Chondrocyte (in vitro differentiated cells): ENCODE measurements at regions not wholly inside any gene's neighbourhood (a gene's known extent, or its start where the extent isn't known, plus 50 kb on each side); places are given as distances from the start of the nearest gene placed in this dataset.

Source experiments
- DNase-seq: peaks from one replicate; pipeline ENCODE4 v3.0.0; 2021; ENCODE audit warnings: mixed read lengths, low spot score
- H3K27ac Mint-ChIP-seq: one replicate; pipeline ENCODE4 v1.8.0; 2021; ENCODE audit warnings: mild to moderate bottlenecking, moderate library complexity, mixed read lengths; ENCODE audit not compliant: unreplicated experiment
- H3K27me3 Mint-ChIP-seq: 2 replicates; pipeline ENCODE4 v1.8.0; 2021; ENCODE audit warnings: low read depth, mixed read lengths
- H3K36me3 Mint-ChIP-seq: 2 replicates; pipeline ENCODE4 v1.8.0; 2021; ENCODE audit warnings: low read depth, mixed read lengths
- H3K4me1 Mint-ChIP-seq: 2 replicates; pipeline ENCODE4 v1.8.0; 2021; ENCODE audit warnings: low read depth, mild to moderate bottlenecking, mixed read lengths
- H3K4me3 Mint-ChIP-seq: one replicate; pipeline ENCODE4 v1.8.0; 2021; ENCODE audit warnings: mild to moderate bottlenecking, moderate library complexity, mixed read lengths; ENCODE audit not compliant: unreplicated experiment
- H3K9me3 Mint-ChIP-seq: 2 replicates; pipeline ENCODE4 v1.8.0; 2021; ENCODE audit warnings: low read depth, mixed read lengths
- TF ChIP-seq, protein P1 (sequence below): fragments of 200-600 bp; sonication (generic); IDR thresholded peaks from 2 replicates; pipeline ENCODE4 v1.5.0; 2021; ENCODE audit warnings: antibody characterized with exemption, mild to moderate bottlenecking, moderate library complexity

GRCh38 chr4:53734584-53735353 is 143.5 kb upstream of the LNX1 start:
- TF ChIP-seq, protein P1, sequence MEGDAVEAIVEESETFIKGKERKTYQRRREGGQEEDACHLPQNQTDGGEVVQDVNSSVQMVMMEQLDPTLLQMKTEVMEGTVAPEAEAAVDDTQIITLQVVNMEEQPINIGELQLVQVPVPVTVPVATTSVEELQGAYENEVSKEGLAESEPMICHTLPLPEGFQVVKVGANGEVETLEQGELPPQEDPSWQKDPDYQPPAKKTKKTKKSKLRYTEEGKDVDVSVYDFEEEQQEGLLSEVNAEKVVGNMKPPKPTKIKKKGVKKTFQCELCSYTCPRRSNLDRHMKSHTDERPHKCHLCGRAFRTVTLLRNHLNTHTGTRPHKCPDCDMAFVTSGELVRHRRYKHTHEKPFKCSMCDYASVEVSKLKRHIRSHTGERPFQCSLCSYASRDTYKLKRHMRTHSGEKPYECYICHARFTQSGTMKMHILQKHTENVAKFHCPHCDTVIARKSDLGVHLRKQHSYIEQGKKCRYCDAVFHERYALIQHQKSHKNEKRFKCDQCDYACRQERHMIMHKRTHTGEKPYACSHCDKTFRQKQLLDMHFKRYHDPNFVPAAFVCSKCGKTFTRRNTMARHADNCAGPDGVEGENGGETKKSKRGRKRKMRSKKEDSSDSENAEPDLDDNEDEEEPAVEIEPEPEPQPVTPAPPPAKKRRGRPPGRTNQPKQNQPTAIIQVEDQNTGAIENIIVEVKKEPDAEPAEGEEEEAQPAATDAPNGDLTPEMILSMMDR: no peak
- peak overlapping the region; percentile 79 for H3K27ac Mint-ChIP-seq
- no peak overlapping the region for H3K4me3 Mint-ChIP-seq
- DNase-seq: no peak
- H3K9me3 Mint-ChIP-seq: peaks cover 2% of the 10 kb centered on the region
- H3K36me3 Mint-ChIP-seq: no peaks in the 10 kb centered on the region
- peaks cover 50% of the 10 kb centered on the region for H3K4me1 Mint-ChIP-seq
- H3K27me3 Mint-ChIP-seq: no peaks in the 10 kb centered on the region

DNA sequence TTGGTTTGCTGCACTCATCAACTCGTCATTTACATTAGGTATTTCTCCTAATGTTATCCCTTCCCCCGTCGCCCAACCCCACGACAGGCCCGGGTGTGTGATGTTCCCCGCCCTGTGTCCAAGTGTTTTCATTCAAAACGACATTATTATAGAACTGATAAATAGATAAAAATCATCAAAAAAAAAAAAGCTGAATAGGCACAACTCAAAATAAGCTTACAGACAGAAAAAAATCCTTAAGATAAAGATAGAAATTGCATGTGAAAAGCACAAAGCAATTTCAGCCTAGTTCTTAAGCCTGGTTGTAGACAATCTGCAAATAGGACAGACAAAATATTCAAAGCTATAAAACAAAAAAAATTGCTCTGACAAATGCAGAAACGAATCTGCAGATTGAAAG is 142.9 kb upstream of the LNX1 start:
- no peaks in the 10 kb centered on the region for H3K36me3 Mint-ChIP-seq
- peak overlapping the region; percentile 79 for H3K27ac Mint-ChIP-seq
- no peaks in the 10 kb centered on the region for H3K27me3 Mint-ChIP-seq
- DNase-seq: no peak
- H3K4me3 Mint-ChIP-seq: no peak overlapping the region
- H3K9me3 Mint-ChIP-seq: peaks cover 1% of the 10 kb centered on the region
- TF ChIP-seq, protein P1: no peak
- peaks cover 52% of the 10 kb centered on the region for H3K4me1 Mint-ChIP-seq

- H3K4me1 Mint-ChIP-seq: peaks cover 52% of the 10 kb centered on the region
- no peak for DNase-seq
- no peaks in the 10 kb centered on the region for H3K27me3 Mint-ChIP-seq
- no peak overlapping the region for H3K4me3 Mint-ChIP-seq
- no peaks in the 10 kb centered on the region for H3K36me3 Mint-ChIP-seq
- no peak overlapping the region for H3K27ac Mint-ChIP-seq
- H3K9me3 Mint-ChIP-seq: no peaks in the 10 kb centered on the region
- TF ChIP-seq, protein P1: no peak
Observed at GRCh38 chr4:53732661-53733060, 141.4 kb upstream of the LNX1 start.

DNA sequence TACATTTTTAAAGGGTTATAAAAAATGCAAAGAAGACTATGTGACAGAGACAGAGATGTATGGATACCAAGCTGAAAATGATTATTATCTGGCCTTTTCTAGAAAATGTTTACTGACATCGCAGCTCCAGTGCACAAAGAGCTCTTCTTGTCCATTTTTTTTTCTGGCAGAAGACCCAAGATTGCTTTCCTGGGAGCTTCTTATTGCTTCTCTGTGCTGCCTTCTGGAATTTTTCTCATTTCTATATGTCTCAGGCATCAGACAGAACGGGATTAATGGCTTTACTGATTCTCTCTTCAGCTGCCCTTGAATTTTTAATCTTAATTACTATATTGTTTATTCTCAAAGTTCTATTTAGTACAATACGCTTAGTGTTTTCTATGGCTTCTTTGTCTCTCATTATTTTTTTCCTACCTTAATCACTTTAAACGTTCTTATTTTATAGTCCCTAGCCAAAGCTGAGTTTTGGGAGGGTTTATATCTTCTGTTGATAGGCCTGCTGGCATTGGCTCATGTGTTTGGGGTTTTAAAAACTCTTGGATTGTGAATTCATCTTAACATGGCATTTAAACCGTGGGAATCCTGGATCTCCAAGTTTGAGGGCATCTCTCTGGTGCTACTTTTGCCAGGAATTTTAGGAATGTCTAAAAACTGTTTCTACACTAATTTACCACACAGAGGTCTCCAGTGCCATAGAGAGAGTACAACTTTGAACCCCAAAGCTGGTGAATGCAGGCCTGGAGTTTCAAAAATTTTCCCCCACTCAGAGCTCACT is 138.9 kb upstream of the LNX1 start:
- Mint-ChIP-seq H3K9me3 (no peaks in the 10 kb centered on the region), H3K4me3 (no peak overlapping the region), H3K27ac (peak overlapping the region; percentile 49), H3K4me1 (peaks cover 43% of the 10 kb centered on the region), H3K36me3 (no peaks in the 10 kb centered on the region), H3K27me3 (no peaks in the 10 kb centered on the region)
- TF ChIP-seq, protein P1: no peak
- DNase-seq: no peak

GRCh38 chr4:53722110-53722509 is 130.8 kb upstream of the LNX1 start:
- no peaks in the 10 kb centered on the region for H3K27me3 Mint-ChIP-seq
- no peaks in the 10 kb centered on the region for H3K9me3 Mint-ChIP-seq
- no peak for DNase-seq
- peaks cover 1% of the 10 kb centered on the region for H3K36me3 Mint-ChIP-seq
- no peak overlapping the region for H3K4me3 Mint-ChIP-seq
- TF ChIP-seq, protein P1: no peak
- peaks cover 39% of the 10 kb centered on the region for H3K4me1 Mint-ChIP-seq
- no peak overlapping the region for H3K27ac Mint-ChIP-seq
